HL-60 (cell line): ENCODE measurements at regions not wholly inside any gene's neighbourhood (a gene's known extent, or its start where the extent isn't known, plus 50 kb on each side); places are given as distances from the start of the nearest gene placed in this dataset.

Source experiments
- DNase-seq, 2 experiments: peaks; one replicate each; pipeline ENCODE4 v3.0.0-alpha.2; 2010 to 2020; ENCODE audit warnings: low read depth in 1 of 2, low spot score in 1 of 2
- H3K27ac ChIP-seq: fragments of 250-450 bp; sonication (Bioruptor Pico); replicated peaks from 2 replicates; pipeline ENCODE4 v1.5.1; 2020; ENCODE audit warnings: mild to moderate bottlenecking, moderate library complexity
- H3K27me3 ChIP-seq: fragments of 250-450 bp; sonication (Bioruptor Pico); 2 replicates; pipeline ENCODE4 v1.5.1; 2021; ENCODE audit warnings: mild to moderate bottlenecking, moderate library complexity; ENCODE audit not compliant: insufficient read depth, poor library complexity, severe bottlenecking
- H3K4me3 ChIP-seq: replicated peaks from 2 replicates; pipeline ENCODE4 v1.5.1; 2011; ENCODE audit warnings: mild to moderate bottlenecking, control low read depth, low read length; ENCODE audit not compliant: insufficient read depth
- GABPA ChIP-seq: IDR thresholded peaks from 2 replicates; pipeline ENCODE4 v1.6.1; 2012; ENCODE audit warnings: low read depth
- POLR2AphosphoS5 ChIP-seq: IDR thresholded peaks from 2 replicates; pipeline ENCODE4 v1.6.1; 2012; ENCODE audit warnings: low read depth
- SPI1 ChIP-seq: IDR thresholded peaks from 2 replicates; pipeline ENCODE4 v1.6.1; 2012; ENCODE audit warnings: low read depth, mild to moderate bottlenecking, borderline replicate concordance
- TF ChIP-seq, protein P1 (sequence below): IDR thresholded peaks from 2 replicates; pipeline ENCODE4 v1.6.1; 2012; ENCODE audit warnings: low read depth; ENCODE audit not compliant: insufficient replicate concordance
- TF ChIP-seq, protein P2 (sequence below): IDR thresholded peaks from one replicate; pipeline ENCODE4 v1.5.1; 2011; ENCODE audit warnings: low read length, control low read depth, inconsistent platforms; ENCODE audit not compliant: insufficient read depth

GRCh38 chr5:103439007-103439406 is 123.6 kb downstream of the NUDT12 start:
- H3K4me3 ChIP-seq = no peak overlapping the region
- TF ChIP-seq GABPA (no peak), SPI1 (no peak)
- TF ChIP-seq, protein P1, sequence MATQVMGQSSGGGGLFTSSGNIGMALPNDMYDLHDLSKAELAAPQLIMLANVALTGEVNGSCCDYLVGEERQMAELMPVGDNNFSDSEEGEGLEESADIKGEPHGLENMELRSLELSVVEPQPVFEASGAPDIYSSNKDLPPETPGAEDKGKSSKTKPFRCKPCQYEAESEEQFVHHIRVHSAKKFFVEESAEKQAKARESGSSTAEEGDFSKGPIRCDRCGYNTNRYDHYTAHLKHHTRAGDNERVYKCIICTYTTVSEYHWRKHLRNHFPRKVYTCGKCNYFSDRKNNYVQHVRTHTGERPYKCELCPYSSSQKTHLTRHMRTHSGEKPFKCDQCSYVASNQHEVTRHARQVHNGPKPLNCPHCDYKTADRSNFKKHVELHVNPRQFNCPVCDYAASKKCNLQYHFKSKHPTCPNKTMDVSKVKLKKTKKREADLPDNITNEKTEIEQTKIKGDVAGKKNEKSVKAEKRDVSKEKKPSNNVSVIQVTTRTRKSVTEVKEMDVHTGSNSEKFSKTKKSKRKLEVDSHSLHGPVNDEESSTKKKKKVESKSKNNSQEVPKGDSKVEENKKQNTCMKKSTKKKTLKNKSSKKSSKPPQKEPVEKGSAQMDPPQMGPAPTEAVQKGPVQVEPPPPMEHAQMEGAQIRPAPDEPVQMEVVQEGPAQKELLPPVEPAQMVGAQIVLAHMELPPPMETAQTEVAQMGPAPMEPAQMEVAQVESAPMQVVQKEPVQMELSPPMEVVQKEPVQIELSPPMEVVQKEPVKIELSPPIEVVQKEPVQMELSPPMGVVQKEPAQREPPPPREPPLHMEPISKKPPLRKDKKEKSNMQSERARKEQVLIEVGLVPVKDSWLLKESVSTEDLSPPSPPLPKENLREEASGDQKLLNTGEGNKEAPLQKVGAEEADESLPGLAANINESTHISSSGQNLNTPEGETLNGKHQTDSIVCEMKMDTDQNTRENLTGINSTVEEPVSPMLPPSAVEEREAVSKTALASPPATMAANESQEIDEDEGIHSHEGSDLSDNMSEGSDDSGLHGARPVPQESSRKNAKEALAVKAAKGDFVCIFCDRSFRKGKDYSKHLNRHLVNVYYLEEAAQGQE = no peak
- no peak for DNase-seq

GRCh38 chr5:103436656-103437055 is 125.9 kb downstream of the NUDT12 start:
- DNase-seq = no peak
- Histone ChIP-seq H3K27me3 (no peaks in the 10 kb centered on the region), H3K4me3 (no peak overlapping the region), H3K27ac (no peak overlapping the region)
- no peak for TF ChIP-seq GABPA
- TF ChIP-seq, protein P1 = no peak
- TF ChIP-seq, protein P2, sequence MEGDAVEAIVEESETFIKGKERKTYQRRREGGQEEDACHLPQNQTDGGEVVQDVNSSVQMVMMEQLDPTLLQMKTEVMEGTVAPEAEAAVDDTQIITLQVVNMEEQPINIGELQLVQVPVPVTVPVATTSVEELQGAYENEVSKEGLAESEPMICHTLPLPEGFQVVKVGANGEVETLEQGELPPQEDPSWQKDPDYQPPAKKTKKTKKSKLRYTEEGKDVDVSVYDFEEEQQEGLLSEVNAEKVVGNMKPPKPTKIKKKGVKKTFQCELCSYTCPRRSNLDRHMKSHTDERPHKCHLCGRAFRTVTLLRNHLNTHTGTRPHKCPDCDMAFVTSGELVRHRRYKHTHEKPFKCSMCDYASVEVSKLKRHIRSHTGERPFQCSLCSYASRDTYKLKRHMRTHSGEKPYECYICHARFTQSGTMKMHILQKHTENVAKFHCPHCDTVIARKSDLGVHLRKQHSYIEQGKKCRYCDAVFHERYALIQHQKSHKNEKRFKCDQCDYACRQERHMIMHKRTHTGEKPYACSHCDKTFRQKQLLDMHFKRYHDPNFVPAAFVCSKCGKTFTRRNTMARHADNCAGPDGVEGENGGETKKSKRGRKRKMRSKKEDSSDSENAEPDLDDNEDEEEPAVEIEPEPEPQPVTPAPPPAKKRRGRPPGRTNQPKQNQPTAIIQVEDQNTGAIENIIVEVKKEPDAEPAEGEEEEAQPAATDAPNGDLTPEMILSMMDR = no peak
- no peak for TF ChIP-seq POLR2AphosphoS5
- TF ChIP-seq SPI1 = no peak

More at GRCh38 chr5:103439007-103439406, 123.6 kb downstream of the NUDT12 start:
- Histone ChIP-seq H3K27me3 (no peaks in the 10 kb centered on the region), H3K27ac (no peak overlapping the region)

DNA sequence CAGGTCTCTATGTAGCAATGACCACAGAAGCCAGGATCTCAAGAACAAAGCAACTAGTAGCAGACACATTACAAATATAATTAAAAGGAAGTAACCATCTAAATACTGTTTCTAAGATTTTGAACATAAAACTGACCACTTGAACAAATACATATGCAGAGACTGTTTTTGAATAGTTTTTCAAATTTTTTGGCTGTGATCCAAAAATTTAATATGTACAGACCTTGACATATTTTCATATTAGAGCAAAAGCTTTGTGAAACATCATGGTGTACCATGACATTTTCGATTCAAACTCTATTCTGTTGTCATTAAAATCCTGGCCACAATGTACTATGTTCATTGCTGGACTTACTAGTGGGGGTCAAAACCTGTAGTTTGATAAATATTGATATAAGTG is 126.5 kb downstream of the NUDT12 start:
- DNase-seq = no peak
- Histone ChIP-seq H3K4me3 (no peak overlapping the region), H3K27me3 (no peaks in the 10 kb centered on the region), H3K27ac (no peak overlapping the region)
- TF ChIP-seq POLR2AphosphoS5 = no peak
- TF ChIP-seq, protein P1 = no peak
- no peak for TF ChIP-seq GABPA
- no peak for TF ChIP-seq SPI1

DNA sequence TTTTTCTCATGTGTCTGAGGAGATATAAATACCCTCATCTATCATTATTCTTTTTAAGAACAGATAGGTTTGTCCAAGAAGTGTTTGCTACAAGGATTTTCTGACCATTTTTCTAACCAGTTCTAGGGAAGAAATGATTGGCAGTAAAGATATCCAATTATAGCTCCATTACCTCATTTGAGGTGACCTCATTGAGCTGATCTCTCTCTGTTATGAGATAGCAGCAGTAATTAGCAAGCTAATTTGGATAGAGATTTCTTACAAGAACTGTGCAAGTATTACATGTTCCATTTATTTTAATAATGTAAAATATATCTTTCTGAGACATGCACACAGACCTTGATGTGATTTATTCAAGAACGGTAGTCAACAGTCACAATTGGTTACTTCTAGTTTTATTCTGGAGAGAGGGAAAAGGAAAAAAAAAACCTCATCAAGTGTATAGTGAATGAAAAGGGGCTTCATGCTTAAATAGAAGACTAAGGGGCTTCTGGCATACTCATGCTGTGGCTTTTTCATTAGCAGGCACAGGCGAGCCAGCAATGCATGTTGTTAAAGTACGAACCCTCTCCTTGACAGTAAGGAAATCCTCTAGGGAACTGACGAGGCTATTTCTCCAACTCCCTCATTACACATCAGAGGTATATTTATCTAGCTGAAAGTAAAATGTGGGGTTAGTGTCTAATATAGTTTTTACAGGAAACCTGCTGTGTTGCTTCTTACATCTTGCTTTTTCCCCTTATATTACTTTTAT is 127.3 kb downstream of the NUDT12 start:
- no peak for TF ChIP-seq SPI1
- H3K27ac ChIP-seq = no peak overlapping the region
- no peak overlapping the region for H3K4me3 ChIP-seq
- DNase-seq = no peak
- no peaks in the 10 kb centered on the region for H3K27me3 ChIP-seq
